Osteoblast (primary cell): ENCODE measurements at regions not wholly inside any gene's neighbourhood (a gene's known extent, or its start where the extent isn't known, plus 50 kb on each side); places are given as distances from the start of the nearest gene placed in this dataset.

Experiments
- DNase-seq: peaks from one replicate; pipeline ENCODE4 v3.0.0; 2011; ENCODE audit warnings: low spot score, mixed read lengths; ENCODE audit not compliant: insufficient read length; ENCODE audit errors: missing footprints
- H2AFZ ChIP-seq: 2 replicates; pipeline ENCODE4 v1.6.0; 2011; ENCODE audit warnings: mild to moderate bottlenecking, low read length
- H3K27ac ChIP-seq: 2 replicates; pipeline ENCODE4 v1.5.1; 2011; ENCODE audit warnings: mild to moderate bottlenecking, low read depth, low read length, moderate library complexity
- H3K27me3 ChIP-seq: 2 replicates; pipeline ENCODE4 v1.6.0; 2012; ENCODE audit warnings: mild to moderate bottlenecking, control low read depth, inconsistent platforms, low read length, moderate library complexity; ENCODE audit not compliant: insufficient read depth
- H3K36me3 ChIP-seq: 2 replicates; pipeline ENCODE4 v1.5.1; 2011; ENCODE audit warnings: mild to moderate bottlenecking, low read length, control low read depth, moderate library complexity; ENCODE audit not compliant: insufficient read depth
- H3K4me1 ChIP-seq: 2 replicates; pipeline ENCODE4 v1.5.1; 2011; ENCODE audit warnings: mild to moderate bottlenecking, low read length, control low read depth, moderate library complexity; ENCODE audit not compliant: insufficient read depth
- H3K4me2 ChIP-seq: 2 replicates; pipeline ENCODE4 v1.6.0; 2011; ENCODE audit warnings: mild to moderate bottlenecking, low read length; ENCODE audit not compliant: insufficient read depth
- H3K4me3 ChIP-seq: fragments of 200-600 bp; sonication (generic); 3 replicates; pipeline ENCODE4 v1.5.1; 2012; ENCODE audit warnings: mild to moderate bottlenecking, low read length, inconsistent platforms; ENCODE audit not compliant: insufficient read depth
- H3K79me2 ChIP-seq: 2 replicates; pipeline ENCODE4 v1.6.0; 2012; ENCODE audit warnings: mild to moderate bottlenecking, low read length, control low read depth, inconsistent platforms; ENCODE audit not compliant: insufficient read depth
- H3K9me3 ChIP-seq: 2 replicates; pipeline ENCODE4 v1.5.1; 2011; ENCODE audit warnings: low read depth, low read length, control low read depth
- H4K20me1 ChIP-seq: 2 replicates; pipeline ENCODE4 v1.6.0; 2012; ENCODE audit warnings: mild to moderate bottlenecking, low read length, control low read depth; ENCODE audit not compliant: insufficient read depth
- CTCF ChIP-seq: IDR thresholded peaks from 2 replicates; pipeline ENCODE4 v1.5.1; 2011; ENCODE audit warnings: mild to moderate bottlenecking, low read depth, low read length, moderate library complexity; ENCODE audit errors: extremely low read depth

- H3K4me2 ChIP-seq: no peak overlapping the region
- no peak overlapping the region for H2AFZ ChIP-seq
- DNase-seq: no peak
- no peaks in the 10 kb centered on the region for H4K20me1 ChIP-seq
- H3K27ac ChIP-seq: no peak overlapping the region
- H3K36me3 ChIP-seq: no peaks in the 10 kb centered on the region
- H3K79me2 ChIP-seq: no peaks in the 10 kb centered on the region
- no peak for TF ChIP-seq CTCF
- H3K4me3 ChIP-seq: no peak overlapping the region
- no peaks in the 10 kb centered on the region for H3K4me1 ChIP-seq
- H3K27me3 ChIP-seq: no peaks in the 10 kb centered on the region
- H3K9me3 ChIP-seq: no peaks in the 10 kb centered on the region
Observed at GRCh38 chr3:28935146-28935545, 345.7 kb upstream of the RBMS3 start.

DNA sequence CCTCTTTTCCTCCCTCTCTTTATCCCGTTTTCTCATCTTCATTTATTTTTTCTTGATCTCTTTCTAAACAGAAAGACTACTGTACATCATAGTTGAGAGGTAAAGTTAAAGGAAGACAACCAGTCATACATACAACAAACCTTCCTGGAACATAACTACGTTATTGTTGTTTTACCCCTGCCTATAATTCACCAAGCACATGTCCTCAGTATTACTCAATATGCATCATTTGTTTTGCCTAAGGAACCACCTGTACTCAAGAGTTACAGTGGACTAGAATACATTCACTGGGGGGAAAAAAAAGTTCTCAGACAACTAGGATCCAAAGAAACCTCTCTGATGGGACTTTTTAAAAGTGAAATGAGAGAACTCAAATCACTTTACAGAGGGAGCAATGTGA is 344.7 kb upstream of the RBMS3 start:
- no peak for DNase-seq
- no peaks in the 10 kb centered on the region for H3K27me3 ChIP-seq
- H3K36me3 ChIP-seq: no peaks in the 10 kb centered on the region
- no peaks in the 10 kb centered on the region for H4K20me1 ChIP-seq
- H3K4me2 ChIP-seq: no peak overlapping the region
- peaks cover 6% of the 10 kb centered on the region for H3K4me1 ChIP-seq
- no peaks in the 10 kb centered on the region for H3K9me3 ChIP-seq
- H3K27ac ChIP-seq: no peak overlapping the region
- H2AFZ ChIP-seq: no peak overlapping the region
- H3K79me2 ChIP-seq: no peaks in the 10 kb centered on the region
- TF ChIP-seq CTCF: no peak
- H3K4me3 ChIP-seq: no peak overlapping the region

GRCh38 chr3:28940530-28940929 is 340.3 kb upstream of the RBMS3 start:
- Histone ChIP-seq H3K79me2 (no peaks in the 10 kb centered on the region), H3K9me3 (no peaks in the 10 kb centered on the region), H3K27ac (no peak overlapping the region), H3K27me3 (no peaks in the 10 kb centered on the region), H4K20me1 (no peaks in the 10 kb centered on the region), H3K36me3 (no peaks in the 10 kb centered on the region), H3K4me1 (peaks cover 9% of the 10 kb centered on the region), H3K4me2 (peak overlapping the region; percentile 33), H2AFZ (no peak overlapping the region), H3K4me3 (no peak overlapping the region)
- no peak for TF ChIP-seq CTCF
- DNase-seq: peak; percentile 88

- Histone ChIP-seq H3K9me3 (no peaks in the 10 kb centered on the region), H3K27ac (no peak overlapping the region), H4K20me1 (no peaks in the 10 kb centered on the region), H3K4me1 (peaks cover 9% of the 10 kb centered on the region), H3K36me3 (no peaks in the 10 kb centered on the region), H2AFZ (no peak overlapping the region), H3K4me3 (no peak overlapping the region), H3K4me2 (peak overlapping the region; percentile 33), H3K27me3 (no peaks in the 10 kb centered on the region), H3K79me2 (no peaks in the 10 kb centered on the region)
- TF ChIP-seq CTCF: no peak
- no peak for DNase-seq
Observed at GRCh38 chr3:28940994-28941393, 339.9 kb upstream of the RBMS3 start.
